H1 (cell line): ENCODE measurements at regions not wholly inside any gene's neighbourhood (a gene's known extent, or its start where the extent isn't known, plus 50 kb on each side); places are given as distances from the start of the nearest gene placed in this dataset.

Source experiments
- MAFK ChIP-seq: IDR thresholded peaks from 2 replicates; pipeline ENCODE4 v1.6.1; 2012; ENCODE audit warnings: low read depth, mild to moderate bottlenecking, improper control_type of control experiment, low read length

DNA sequence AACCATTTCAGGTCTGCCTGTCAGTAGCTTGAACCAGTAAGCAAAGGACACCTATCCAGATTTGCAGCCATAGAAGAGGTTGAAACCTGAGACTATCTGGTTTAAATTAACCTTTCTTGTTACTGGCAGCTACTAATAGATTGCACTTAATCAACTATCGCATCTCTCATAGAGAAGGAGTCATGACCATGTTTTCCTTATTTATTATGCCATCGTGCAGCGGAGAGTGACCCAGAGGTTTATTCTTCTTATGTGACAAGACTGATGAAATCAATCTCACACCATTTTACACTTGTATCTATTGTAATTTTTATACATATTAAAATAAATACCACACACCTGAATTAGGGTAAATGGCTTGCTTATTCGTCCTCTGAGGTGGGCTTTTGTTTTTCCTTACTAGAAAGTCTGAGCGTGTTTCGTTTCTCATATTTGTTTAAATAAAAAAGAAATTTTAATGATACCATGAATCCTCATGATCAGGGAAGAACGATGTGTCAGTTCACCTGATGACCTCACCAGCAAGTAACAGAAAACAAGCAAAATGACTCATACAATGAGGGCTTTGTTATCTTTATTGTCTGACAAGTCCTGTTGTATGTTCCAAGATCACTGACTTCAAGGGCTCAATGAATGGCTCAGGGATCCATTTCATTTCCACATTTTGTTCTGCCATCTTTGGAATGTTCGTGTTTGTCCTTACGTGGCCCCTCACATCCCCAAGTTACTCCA lies 379.5 kb upstream of the DPH6 start (continued):
- no peak for TF ChIP-seq MAFK
